CD4-positive, alpha-beta T cell treated with Interleukin-15 for 4 hours (primary cell): ENCODE measurements at regions not wholly inside any gene's neighbourhood (a gene's known extent, or its start where the extent isn't known, plus 50 kb on each side); places are given as distances from the start of the nearest gene placed in this dataset.
"Not testable (repeated sequence)": the region's sequence is repeated elsewhere in the genome, so short reads cannot be mapped to it uniquely, and the experiment has no call there.

Experiments used
- DNase-seq: peaks from one replicate; pipeline ENCODE4 v3.0.0-alpha.2; 2020; ENCODE audit warnings: low spot score

DNA sequence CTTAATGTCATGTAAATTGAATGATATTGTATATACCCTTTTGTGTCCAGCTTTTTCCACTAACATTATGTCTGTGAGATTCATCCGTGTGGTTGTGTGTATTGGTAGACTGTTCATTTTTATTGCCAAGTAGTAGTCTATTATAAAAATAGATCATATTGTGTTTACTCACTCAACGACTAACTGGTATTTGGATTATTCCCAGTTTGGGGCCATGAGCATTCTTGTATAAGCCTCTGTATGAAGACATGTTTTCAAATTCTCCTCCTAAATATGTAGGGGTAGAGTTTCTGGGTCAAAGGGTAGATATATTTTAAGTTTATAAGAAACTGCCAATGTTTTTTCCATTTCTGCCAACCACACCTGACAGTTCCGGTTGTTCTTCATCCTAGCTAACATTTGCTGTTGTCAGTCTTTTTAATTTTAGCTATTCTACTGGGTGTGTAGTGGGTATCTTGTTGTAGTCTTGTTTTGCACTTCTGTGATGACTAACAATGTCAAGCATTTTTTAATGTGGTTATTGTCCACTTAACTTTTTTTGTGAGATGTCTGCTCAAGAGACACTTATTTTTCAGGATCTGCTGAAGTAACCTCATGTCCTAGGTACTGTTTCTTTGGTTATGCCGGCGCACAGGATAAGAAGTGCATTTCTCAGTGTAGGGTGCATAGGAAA is 93.2 kb downstream of the DACT1 start:
- no peak for DNase-seq

GRCh38 chr14:58731465-58732293 is 93.9 kb downstream of the DACT1 start:
- DNase-seq = no peak

DNA sequence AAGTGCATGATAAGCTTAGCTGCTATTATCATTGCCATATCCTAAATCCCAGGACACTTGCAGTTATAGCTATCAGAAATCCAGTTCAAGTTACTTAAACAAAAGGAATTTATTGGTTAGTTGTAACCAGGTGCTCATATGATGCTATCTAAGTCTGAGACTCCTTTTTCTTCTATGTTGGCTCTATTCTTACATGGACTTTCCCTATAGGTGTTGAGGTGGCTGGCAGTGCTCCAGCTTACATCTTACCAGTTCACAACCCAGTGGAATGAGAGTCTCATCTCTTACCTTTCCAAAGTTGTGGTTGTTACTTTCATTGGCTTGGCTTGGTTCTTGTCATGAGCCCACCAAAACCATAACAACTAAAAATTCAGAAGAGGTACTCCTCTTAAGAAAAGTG is 94.6 kb downstream of the DACT1 start:
- DNase-seq = no peak

DNA sequence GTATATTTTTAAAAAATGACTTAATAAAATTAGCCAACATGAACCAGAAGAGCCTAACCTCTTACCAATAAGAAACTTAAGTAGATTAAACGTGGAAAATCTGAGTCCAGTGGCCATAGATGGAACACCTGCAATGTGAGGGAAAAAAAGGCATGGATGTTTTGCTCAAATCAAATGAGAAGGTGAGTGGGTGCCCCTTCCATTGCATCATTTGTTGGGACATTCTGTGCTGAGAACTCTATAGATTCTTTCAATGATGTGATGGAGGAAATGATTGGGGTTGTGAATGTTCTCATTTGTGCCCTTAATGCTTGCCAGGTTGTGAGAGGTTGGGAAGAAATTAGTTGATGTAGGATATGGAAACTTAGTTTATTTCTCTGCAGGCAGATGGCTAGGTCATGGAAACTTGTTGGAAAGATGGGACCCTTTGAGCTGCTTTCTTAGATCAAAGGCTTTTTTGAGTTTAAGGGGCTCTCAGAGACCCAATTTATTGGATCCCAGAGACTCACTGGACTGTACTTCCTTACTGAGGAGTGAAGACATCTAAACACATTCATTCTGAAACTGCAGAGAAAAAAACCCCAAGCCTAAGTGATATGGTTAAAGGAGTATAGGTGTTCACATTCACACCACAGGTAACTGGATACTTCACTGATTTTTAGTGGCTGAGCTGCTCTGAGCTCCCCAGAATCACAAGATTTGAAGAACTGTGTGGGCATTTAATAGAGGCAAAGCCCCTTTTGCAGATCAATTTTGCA is 95.9 kb downstream of the DACT1 start:
- DNase-seq = no peak

- no peak for DNase-seq
Observed at GRCh38 chr14:58735596-58735995, 97.8 kb downstream of the DACT1 start.

DNA sequence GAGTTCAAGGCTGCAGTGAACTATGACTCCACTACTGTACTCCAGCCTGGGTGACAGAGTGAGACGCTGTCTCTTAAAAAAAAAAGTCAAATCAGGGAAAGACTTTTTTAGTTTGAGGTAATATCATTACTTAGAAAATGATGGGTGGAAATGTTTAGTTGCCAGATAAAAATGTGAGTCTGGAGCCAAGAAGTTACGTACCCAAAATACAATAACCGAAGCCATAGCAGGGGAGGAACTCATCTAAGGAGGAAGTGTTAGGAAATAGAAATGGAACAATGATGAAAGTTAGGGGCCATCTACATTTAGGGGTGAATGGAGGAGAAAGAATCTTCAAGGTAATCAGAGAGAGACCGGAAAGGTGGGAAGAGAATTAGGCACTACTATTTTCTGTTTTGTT is 98.8 kb downstream of the DACT1 start:
- no peak for DNase-seq

DNA sequence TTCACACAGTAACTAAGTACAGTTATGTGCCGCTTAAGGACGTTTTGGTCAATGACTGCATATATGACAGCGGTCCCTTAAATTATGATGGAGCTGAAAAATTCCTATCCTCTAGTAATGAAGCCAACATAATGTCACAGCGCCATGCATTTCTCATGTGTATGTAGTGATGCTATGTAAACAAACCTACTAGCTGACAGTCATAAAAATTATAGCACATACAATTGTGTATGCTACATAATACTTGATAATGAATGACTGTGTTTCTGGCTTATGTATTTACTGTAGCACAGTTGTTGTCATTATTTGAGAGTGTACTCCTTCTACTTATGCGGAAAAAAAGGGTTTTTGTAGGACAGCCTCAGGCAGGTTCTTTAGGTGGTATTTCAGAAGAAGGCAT is 99.7 kb downstream of the DACT1 start:
- no peak for DNase-seq

DNA sequence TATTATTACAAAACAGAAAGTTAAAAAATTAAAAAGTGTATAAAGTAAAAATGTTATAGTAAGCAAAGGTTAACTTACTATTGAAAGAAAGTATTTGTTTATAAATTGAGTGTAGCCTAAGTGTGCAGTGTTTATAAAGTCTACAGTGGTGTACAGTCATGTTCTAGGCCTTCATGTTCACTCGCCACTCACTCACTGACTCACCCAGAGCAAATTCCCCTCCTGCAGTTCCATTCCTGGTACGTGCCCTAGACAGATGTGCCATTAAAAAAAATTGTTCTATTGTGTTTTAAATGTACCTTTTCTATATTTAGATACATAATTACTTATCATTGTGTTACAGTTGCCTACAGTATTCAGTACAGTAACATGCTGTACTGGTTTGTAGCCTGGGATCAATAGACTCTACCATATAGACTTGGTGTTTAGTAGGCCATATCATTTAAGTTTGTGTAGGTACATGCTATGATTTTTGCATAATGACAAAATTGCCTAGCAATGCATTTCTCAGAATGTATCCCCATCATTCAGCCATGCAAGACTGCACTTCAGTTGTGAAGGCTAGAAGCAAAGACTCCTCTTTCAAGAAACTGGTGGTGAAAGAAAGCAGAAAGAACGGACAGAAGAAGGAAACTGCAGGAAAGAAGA is 100.6 kb downstream of the DACT1 start:
- DNase-seq = no peak

- no peak for DNase-seq
Observed at GRCh38 chr14:58738876-58739275, 101.1 kb downstream of the DACT1 start.

GRCh38 chr14:58739674-58740073 is 101.9 kb downstream of the DACT1 start:
- no peak for DNase-seq

DNA sequence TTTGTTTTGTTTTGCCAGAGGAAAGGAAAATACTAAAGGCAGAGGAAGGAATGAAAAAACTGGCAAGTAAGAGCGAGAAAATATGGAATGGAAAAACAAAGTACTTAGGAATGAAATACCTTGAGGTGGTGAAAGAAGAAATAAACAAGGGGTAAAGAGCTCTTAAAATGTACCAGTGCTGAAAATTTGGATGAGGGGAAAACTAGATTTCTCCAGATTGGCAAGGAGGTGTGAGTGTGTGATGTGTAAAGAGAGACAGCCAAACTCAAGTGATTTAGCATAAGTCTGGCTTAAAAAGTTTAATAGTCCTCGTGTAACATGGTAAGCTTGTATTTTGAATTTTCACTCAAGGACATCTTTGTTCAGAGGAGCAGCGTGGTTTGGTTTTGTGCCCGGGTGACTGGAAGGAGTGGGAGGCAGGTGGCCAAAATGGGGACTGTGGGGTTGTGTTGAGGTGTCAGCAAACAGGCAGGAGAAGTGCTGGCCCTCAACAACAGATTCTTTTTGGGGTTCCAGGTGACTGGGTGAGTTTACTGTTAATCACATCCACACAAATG is 102.7 kb downstream of the DACT1 start:
- no peak for DNase-seq

- no peak for DNase-seq
Observed at GRCh38 chr14:58744801-58745394, 107.1 kb downstream of the DACT1 start.

DNA sequence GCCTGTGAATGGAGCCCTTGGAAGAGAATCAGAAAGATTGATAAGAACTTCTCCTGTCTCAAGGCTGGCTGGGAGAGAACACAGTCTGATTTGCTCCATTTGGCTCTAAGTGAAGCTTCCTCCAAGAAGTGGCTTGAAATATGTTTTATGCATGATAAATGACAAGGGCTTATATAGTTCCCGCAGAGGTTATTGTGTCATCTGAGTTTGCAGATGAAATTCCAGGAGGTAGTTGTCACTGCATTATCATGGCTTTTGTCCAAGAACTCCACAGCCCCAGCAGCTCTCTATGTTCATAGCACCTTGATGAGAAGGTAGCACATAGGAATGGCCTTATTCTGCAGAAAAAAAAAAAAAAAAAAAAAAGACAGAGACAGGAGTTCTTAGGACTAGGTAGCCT is 108.5 kb downstream of the DACT1 start:
- DNase-seq = no peak

DNA sequence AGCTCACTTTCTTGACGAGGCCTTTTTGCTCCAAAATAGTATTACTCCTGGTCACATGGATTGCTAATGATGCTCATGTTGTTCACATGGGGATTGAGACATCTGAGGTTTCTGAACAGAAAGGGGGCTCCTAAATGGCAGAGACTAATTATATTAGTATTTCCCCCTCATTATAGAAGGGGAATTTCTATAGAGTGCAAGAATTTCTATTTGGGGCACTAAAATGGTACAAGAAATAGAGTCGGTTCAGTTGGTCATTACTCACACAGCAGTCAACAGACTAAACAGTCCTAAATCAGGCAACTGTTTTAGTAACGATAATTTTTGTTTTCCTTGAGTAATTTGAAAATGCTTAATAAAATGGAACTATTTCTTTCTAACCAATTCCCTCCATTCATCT is 108.9 kb downstream of the DACT1 start:
- no peak for DNase-seq

- no peak for DNase-seq
Observed at GRCh38 chr14:58747181-58747580, 109.4 kb downstream of the DACT1 start.

GRCh38 chr14:58748251-58748650 is 110.5 kb downstream of the DACT1 start:
- not testable (repeated sequence) for DNase-seq

DNA sequence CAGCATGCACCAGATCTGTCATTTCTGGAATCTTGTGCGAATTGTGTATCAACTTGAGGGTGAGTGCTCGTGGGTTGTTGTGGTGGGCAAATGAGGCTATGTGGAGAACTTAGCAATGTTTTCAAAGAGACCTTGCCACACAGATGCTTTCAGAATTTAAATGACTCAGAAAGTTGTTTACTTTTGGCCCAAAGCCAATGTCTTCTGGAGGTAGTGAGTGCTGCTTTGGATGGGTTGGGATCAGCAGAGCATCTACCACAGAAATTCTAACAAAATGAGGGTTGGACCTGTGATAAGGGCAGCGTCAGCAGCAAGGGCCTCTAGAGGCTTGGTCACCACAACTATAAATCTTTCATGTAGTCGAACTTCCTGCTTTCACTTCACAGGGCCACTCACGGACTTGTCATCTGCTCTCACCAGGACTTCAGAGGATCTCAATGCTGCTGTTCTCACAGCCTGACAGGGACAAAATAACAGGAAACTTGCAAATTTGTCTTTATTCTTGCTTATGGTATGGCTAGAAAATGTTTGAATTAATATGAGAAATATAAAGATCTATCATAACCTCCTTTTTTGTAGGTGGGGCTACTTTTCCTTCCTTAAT is 111.4 kb downstream of the DACT1 start:
- DNase-seq = no peak

- DNase-seq = no peak
Observed at GRCh38 chr14:58750321-58751269, 112.8 kb downstream of the DACT1 start.

- no peak for DNase-seq
Observed at GRCh38 chr14:58751788-58752187, 114.0 kb downstream of the DACT1 start.

DNA sequence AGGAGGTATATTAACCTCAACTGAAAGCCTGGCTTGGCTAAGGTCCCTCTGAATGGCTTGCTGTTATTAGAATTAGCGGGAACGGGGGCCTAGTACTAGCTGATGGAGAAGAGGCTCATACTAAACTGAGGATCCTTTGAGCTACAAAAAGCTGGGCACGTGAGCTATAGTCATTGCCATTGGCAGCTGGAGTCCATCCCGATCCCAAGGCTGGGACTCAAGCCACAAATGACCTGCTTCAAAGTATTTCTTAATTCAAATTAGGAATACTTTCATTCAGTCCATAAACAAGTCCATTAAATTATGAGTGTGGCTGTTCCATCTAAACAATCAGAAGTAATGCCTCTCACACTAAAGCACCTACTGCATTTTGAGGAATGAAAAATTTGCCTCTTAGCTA is 114.5 kb downstream of the DACT1 start:
- DNase-seq = no peak
